ENCODE measurements at regions not wholly inside any gene's neighbourhood (a gene's known extent, or its start where the extent isn't known, plus 50 kb on each side); places are given as distances from the start of the nearest gene placed in this dataset.
"Not testable (repeated sequence)": the region's sequence is repeated elsewhere in the genome, so short reads cannot be mapped to it uniquely, and the experiment has no call there.

DNA sequence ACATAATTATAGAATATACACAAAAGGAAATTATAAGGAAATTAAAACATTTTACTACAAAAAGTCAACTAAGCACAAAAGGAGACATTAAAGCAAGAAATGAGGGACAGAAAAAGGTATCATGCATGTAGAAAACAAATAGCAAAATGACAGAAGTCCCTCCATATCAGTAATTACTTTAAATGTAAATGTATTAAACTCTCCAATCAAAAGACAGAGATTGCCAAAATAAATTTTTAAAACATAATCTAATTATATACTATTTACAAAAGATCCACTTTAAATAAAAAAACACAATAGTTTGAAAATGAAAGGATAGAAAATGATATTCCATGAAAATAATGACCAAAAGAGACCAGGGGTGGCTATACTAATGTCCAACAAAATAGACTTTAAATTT, 123.7 kb downstream of the MEX3B start:
- H3K27me3 ChIP-seq (ENCODE audit: control insufficient read depth, insufficient read depth, low read length), result no peaks in the 10 kb centered on the region
- DNase-seq, result no peak
- H3K4me3 ChIP-seq (ENCODE audit: insufficient read depth, low read depth, low read length), result no peak overlapping the region
- H3K36me3 ChIP-seq (replicated peaks; ENCODE audit: control insufficient read depth, insufficient read depth, low read length), result no peaks in the 10 kb centered on the region; the same call in 1 of the 2 replicates

DNA sequence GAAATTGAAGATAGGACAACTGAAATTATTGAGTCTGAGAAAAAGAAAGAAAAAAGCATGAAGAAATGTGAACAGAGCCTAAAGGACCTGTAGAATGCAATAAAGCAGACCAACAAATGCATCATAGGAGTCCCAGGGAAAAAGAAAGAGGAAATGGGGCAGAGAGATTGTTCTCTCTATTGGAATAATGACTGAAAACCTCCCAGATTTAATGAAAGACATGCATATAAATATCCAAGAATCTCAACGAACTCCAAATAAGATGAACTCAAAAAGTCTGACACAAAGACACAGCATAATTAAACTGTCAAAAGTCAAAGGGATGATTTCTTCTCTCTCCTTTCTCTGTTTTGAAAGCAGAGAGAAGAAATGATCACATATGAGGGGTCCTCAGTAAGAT, 124.7 kb downstream of the MEX3B start:
- H3K27me3 ChIP-seq (ENCODE audit: control insufficient read depth, insufficient read depth, low read length), result no peaks in the 10 kb centered on the region
- no peak for DNase-seq
- H3K36me3 ChIP-seq (replicated peaks; ENCODE audit: control insufficient read depth, insufficient read depth, low read length), result no peaks in the 10 kb centered on the region; the same call in 1 of the 2 replicates
- H3K4me3 ChIP-seq (ENCODE audit: insufficient read depth, low read depth, low read length), result no peak overlapping the region

DNA sequence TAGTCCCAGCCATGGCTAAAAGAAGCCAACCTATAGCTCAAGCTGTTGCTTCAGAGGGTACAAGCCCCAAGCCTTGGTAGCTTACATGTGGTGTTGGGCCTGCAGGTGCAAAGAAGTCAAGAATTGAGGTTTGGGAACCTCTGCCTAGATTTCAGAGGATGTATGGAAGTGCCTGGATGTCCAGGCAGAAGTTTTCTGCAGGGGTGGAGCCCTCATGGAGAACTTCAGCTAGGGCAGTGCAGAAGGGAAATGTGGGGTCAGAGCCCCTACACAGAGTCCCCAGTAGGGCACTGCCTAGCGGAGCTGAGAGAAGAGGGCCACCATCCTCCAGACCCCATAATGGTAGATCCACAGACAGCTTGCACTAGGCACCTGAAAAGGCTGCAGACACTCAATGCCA, 127.1 kb downstream of the MEX3B start:
- H3K27me3 ChIP-seq (ENCODE audit: control insufficient read depth, insufficient read depth, low read length); DNase-seq; H3K36me3 ChIP-seq (replicated peaks; ENCODE audit: control insufficient read depth, insufficient read depth, low read length); H3K4me3 ChIP-seq (ENCODE audit: insufficient read depth, low read depth, low read length): not testable (repeated sequence)

DNA sequence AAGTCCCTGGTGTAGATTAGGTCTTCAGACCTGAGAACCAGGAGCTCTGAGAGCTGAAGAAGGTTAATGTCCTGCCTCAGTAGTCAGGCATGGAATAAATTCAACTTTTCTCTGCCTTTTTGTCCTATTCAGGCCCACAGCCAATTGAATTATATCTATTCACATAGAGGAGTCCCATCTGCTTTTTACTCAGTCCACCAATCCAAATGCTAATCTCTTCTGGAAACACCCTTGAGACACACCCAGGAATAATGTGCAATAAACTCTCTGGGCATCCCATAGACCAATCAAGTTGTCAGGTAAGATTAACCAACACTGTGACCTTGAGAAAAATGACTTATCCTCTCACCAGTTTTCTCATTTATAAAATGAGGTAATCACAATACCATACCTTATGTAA, 129.4 kb downstream of the MEX3B start:
- Histone ChIP-seq H3K27me3 (ENCODE audit: control insufficient read depth, insufficient read depth, low read length) (no peaks in the 10 kb centered on the region), H3K4me3 (ENCODE audit: insufficient read depth, low read depth, low read length) (no peak overlapping the region), H3K36me3 (replicated peaks; ENCODE audit: control insufficient read depth, insufficient read depth, low read length) (no peaks in the 10 kb centered on the region; the same call in 1 of the 2 replicates)
- DNase-seq, result no peak

DNA sequence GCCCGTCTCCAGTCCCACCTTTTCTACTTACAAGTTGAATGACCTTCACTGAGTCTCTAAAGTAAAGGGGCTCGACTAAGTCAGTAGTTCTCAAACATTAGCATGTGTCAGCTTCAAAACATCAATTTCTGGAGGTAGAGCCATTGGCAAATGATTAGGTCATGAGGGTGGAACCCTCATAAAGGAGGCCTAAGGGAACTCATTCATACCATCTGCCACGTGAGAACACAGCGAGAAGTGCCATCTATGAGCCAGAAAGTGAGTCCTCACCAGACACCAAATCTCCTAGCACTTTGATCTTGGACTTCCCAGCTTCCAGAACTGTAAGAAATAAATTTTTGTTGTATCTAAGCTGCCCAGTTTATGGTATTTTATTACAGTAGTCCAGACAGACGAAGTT, 129.8 kb downstream of the MEX3B start:
- Histone ChIP-seq H3K4me3 (ENCODE audit: insufficient read depth, low read depth, low read length) (no peak overlapping the region), H3K27me3 (ENCODE audit: control insufficient read depth, insufficient read depth, low read length) (no peaks in the 10 kb centered on the region), H3K36me3 (replicated peaks; ENCODE audit: control insufficient read depth, insufficient read depth, low read length) (no peaks in the 10 kb centered on the region; the same call in 1 of the 2 replicates)
- no peak for DNase-seq

DNA sequence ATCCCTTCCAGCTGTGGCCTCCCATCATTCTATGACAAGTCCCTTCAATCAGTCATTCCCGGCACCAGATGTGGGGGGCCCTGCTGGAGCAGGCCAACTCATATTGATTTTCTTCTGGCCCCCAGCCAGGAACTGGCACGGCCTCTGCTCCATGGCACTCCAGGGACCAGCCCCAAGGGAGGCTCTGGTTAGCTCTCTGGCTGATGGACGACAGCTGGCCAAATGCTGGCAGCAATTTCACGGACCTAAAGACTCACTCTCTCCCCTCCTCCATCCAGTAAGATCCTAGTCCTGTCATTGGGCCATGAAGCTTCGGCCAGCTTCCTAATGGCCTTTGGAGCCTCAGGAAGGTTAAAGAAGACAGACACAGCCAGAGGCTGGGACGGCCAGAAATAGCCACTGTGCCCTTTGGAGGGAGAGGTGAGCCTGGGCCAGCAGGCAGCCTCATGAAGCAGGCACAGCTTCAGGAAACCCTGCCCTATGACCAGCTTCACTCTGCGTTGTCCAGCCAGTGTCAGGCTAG, 131.0 kb downstream of the MEX3B start:
- no peak for DNase-seq
- Histone ChIP-seq H3K27me3 (ENCODE audit: control insufficient read depth, insufficient read depth, low read length) (no peaks in the 10 kb centered on the region), H3K4me3 (ENCODE audit: insufficient read depth, low read depth, low read length) (no peak overlapping the region), H3K36me3 (replicated peaks; ENCODE audit: control insufficient read depth, insufficient read depth, low read length) (no peaks in the 10 kb centered on the region; the same call in 1 of the 2 replicates)

DNA sequence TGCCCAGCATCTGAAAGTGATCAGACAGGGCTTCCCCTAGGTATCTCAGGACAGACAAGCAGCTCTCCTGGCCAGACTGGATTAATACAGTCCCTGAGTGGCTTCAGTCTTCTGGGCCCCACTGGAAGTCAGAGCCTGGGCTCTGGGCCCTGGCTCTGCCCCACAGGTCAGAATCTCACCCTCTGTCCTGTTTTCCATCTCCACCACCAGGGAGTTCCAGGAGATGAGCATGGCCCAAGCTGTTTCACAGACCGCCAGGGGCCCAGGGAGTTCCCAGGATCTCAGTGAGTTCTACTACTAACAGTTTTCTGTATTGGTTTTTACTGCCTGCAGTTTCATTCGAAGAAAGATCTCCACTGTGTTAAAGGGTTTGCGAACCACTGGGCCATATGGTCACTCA, 131.5 kb downstream of the MEX3B start:
- DNase-seq, result no peak
- no peak overlapping the region for H3K4me3 ChIP-seq (ENCODE audit: insufficient read depth, low read depth, low read length)
- H3K27me3 ChIP-seq (ENCODE audit: control insufficient read depth, insufficient read depth, low read length), result no peaks in the 10 kb centered on the region
- H3K36me3 ChIP-seq (replicated peaks; ENCODE audit: control insufficient read depth, insufficient read depth, low read length), result no peaks in the 10 kb centered on the region; the same call in 1 of the 2 replicates

DNA sequence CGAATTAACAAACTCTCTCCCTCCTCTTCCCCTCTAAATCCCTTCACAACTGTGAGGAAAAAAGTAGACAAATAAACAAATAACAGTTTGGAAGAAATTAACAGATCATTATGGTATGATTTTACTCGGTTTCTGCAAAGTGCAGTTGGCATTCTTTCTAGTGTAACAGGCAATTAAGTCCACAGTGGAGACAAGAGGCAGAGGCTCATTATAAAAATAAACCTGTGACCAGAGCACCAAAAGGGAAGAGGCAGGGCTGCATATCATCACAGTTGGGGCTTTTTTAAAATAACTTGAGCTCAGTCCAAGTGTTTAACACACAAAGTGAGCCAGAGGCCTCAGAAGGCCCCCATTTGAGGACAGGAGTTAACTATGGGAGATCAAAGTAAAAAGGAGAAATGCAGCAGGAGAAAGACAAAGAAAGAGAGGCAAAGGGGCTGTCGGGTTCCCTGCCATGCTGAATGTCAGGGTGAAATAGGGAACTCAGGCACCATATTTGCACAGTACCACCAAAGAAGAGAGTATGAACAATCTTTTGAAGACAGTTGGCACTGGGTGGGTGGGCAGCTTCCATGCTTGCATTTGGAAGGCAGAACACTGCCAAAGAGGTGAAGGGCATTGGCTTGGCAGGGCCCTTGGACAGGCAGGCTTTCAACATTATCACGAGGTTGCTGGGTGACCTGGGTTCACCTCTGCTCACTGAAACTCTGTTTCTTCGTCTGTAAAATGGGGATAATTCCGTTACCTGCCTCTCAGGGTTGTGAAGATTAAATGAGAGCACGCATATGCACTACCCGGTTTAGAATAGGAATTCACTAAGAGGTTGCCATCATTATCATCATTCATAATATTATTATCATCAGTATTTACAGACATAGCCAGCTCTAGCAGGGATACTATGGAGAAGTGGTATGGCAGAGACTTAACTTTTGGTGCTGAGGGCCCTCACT, 134.5 kb downstream of the MEX3B start:
- H3K27me3 ChIP-seq (ENCODE audit: control insufficient read depth, insufficient read depth, low read length), result no peaks in the 10 kb centered on the region
- no peak overlapping the region for H3K4me3 ChIP-seq (ENCODE audit: insufficient read depth, low read depth, low read length)
- no peak for DNase-seq

DNA sequence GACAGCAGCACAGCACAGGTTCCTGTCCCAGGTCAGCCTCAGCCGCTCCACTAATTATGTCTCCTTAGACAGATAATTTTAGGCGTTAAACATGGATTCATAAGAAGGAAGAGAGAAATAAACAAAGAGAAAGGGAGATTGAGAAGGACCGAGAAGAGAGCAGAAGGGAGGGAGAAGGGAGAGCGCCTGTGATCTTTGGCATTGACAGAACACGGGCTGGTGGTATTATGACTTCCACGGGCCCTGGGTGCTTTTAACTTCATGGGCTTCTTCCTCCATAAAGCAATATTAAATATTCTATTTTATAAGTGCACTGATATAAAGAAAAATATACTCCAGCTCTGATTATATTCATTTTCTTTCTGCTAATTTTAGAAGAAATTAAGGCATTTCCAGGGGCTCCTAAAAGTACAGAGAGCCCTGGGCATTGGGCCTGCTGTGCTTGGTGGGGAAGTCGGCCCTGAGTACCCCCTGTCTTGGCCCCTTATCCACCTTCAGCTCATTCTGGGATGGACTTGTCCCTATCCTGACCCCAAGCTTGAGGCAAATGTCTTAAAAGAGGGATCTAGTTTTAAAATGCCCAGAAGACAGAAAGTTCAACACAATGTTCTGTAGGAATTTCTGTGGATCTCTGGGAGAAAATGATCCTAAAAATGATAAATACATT, 135.3 kb downstream of the MEX3B start:
- no peak overlapping the region for H3K4me3 ChIP-seq (ENCODE audit: insufficient read depth, low read depth, low read length)
- DNase-seq, result no peak
- no peaks in the 10 kb centered on the region for H3K27me3 ChIP-seq (ENCODE audit: control insufficient read depth, insufficient read depth, low read length)
- no peaks in the 10 kb centered on the region for H3K36me3 ChIP-seq (replicated peaks; ENCODE audit: control insufficient read depth, insufficient read depth, low read length)

More for the DNA sequence above, 134.5 kb downstream of the MEX3B start:
- no peaks in the 10 kb centered on the region for H3K36me3 ChIP-seq (replicated peaks; ENCODE audit: control insufficient read depth, insufficient read depth, low read length)

DNA sequence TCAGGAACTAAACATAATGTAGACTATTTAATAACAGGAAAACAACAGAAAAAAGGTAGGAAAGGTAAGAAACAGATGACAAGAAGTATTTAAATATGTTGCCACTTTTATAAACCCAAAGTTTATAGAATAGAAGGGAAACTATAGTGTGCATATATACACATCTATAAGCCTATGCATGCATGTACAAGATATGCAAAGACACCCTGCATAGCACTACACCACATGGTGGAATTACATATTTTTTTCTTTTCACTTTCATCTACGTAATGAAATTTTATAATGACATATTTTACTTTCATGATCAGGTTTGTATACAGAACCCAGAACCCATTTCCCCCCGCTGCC, 136.8 kb downstream of the MEX3B start:
- Histone ChIP-seq H3K4me3 (ENCODE audit: insufficient read depth, low read depth, low read length) (no peak overlapping the region), H3K27me3 (ENCODE audit: control insufficient read depth, insufficient read depth, low read length) (no peaks in the 10 kb centered on the region), H3K36me3 (replicated peaks; ENCODE audit: control insufficient read depth, insufficient read depth, low read length) (no peaks in the 10 kb centered on the region)
- DNase-seq, result no peak

DNA sequence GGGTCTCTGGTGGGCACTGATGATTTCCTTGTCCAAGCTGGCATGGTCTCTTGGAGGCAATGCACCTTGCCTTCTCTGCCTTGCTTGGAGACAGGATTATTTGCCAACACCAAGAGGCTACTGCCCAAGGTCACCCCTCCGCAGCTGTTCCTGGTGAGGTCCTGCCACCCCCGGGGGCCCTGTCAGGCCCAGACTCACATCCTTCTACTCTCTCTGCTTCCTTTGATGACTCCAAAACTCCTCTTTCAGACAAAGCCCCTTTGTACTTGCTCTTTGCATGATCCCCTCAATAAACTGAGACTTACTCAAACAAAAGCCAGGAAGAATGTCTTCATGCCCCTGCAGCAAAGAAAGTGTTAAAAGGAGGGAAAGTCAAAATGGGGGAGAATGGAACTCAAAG, 137.7 kb downstream of the MEX3B start:
- Histone ChIP-seq H3K4me3 (ENCODE audit: insufficient read depth, low read depth, low read length) (no peak overlapping the region), H3K36me3 (replicated peaks; ENCODE audit: control insufficient read depth, insufficient read depth, low read length) (no peaks in the 10 kb centered on the region), H3K27me3 (ENCODE audit: control insufficient read depth, insufficient read depth, low read length) (no peaks in the 10 kb centered on the region)
- no peak for DNase-seq

DNA sequence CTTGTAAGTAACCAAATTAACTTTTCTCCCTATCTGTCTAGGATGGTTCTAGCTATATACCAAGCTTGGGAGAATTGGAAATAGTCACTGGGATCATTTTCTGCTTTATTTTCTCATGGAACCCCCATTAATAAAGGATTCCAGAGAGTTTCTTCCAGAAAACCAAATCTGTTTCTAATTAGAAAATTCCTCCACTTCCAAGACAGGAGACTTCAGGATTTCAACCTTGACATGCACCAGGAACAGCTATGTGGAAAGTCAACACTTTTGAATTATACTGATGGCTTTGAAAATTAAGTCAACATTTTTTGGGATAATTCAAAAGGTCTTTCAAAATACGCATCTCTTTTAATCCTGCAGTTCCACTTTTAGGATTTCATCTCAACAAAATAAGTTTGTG, 138.3 kb downstream of the MEX3B start:
- Histone ChIP-seq H3K36me3 (replicated peaks; ENCODE audit: control insufficient read depth, insufficient read depth, low read length) (no peaks in the 10 kb centered on the region), H3K4me3 (ENCODE audit: insufficient read depth, low read depth, low read length) (no peak overlapping the region), H3K27me3 (ENCODE audit: control insufficient read depth, insufficient read depth, low read length) (no peaks in the 10 kb centered on the region)
- DNase-seq, result no peak

DNA sequence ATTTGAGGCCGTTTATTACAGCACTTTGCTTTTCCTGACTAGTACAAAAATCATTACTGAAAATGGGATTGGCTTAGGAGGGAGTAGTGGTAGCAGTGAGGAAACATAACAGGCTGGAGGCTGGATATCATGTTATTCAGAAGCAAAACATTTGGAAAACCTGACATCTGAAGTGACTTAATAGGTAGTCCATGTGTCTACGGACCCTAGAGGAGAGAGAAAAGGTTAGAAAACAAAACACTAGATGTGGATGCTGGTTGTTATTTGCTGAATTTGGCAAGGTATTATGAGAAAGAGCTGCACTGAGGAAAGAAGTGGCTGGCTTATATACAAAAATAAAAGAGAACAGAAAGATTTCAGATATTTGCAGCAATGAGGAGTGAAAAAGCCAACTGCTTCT, 139.9 kb downstream of the MEX3B start:
- H3K36me3 ChIP-seq (replicated peaks; ENCODE audit: control insufficient read depth, insufficient read depth, low read length), result no peaks in the 10 kb centered on the region
- H3K4me3 ChIP-seq (ENCODE audit: insufficient read depth, low read depth, low read length), result no peak overlapping the region
- DNase-seq, result no peak
- no peaks in the 10 kb centered on the region for H3K27me3 ChIP-seq (ENCODE audit: control insufficient read depth, insufficient read depth, low read length)

DNA sequence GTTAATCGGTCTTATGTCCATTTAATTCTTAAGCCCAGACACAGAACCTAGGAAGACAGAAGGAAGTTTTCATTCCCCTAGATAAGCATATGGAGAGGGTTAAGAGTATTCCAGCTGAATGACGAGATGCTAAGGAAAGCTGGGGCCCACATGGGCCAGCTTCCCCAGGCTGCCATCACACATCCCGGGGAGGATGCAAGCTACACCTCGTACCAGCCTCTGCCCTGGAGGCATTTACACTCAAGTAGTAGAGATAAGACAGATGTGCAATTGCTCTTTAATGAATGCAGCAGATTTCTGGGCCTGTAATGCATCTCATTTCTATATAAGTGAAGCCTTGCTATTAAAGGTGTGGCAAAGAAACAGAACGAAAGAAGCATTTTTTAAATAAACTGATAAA, 144.5 kb downstream of the MEX3B start:
- H3K27me3 ChIP-seq (ENCODE audit: control insufficient read depth, insufficient read depth, low read length), result no peaks in the 10 kb centered on the region
- DNase-seq, result no peak
- no peaks in the 10 kb centered on the region for H3K36me3 ChIP-seq (replicated peaks; ENCODE audit: control insufficient read depth, insufficient read depth, low read length)

DNA sequence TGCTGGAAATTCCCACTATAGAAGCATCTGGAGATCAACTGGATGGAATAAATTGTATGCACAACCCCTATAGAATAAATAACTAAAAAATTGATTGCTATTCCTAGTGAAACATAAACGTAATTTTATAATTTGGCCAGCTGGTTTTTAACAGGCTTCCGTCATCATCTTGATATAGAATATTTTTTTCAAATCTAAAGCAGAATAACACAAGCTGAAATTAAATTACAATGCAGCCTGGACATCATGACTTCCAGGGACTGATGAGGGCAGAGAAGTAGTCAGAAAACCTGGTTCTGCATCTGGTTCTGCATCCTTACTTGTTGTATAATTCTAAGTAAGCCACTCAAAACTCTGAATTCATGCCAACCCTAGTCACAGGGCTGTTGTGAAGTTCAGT, 146.1 kb downstream of the MEX3B start:
- Histone ChIP-seq H3K4me3 (ENCODE audit: insufficient read depth, low read depth, low read length) (no peak overlapping the region), H3K27me3 (ENCODE audit: control insufficient read depth, insufficient read depth, low read length) (no peaks in the 10 kb centered on the region), H3K36me3 (replicated peaks; ENCODE audit: control insufficient read depth, insufficient read depth, low read length) (no peaks in the 10 kb centered on the region)
- no peak for DNase-seq

More for the DNA sequence above, 144.5 kb downstream of the MEX3B start:
- no peak overlapping the region for H3K4me3 ChIP-seq (ENCODE audit: insufficient read depth, low read depth, low read length)

Data from H7 (cell line).